ENCODE measurements at regions not wholly inside any gene's neighbourhood (a gene's known extent, or its start where the extent isn't known, plus 50 kb on each side); places are given as distances from the start of the nearest gene placed in this dataset.

GRCh38 chr14:101288436-101289229, 272.7 kb upstream of the DIO3 start (continued):
- TF ChIP-seq ARID3A (IDR thresholded peaks at IDR 0.05; ENCODE audit: low read depth, low read length), result peak; percentile 81
- TF ChIP-seq YEATS2 (CRISPR knock-in tag; IDR thresholded peaks at IDR 0.05; ENCODE audit: borderline replicate concordance), result peak; percentile 54; the same call in 1 of the 2 replicates

GRCh38 chr14:101289230-101289690, 272.0 kb upstream of the DIO3 start:
- peak; percentile 99 for FAIRE-seq
- CTCF ChIA-PET (ENCODE audit: low intra/inter-chr PET ratio, low total read pairs), result interaction anchor here (0.6 kb wide), 1 partner anchor 53 kb away, joined by 3 read pairs; no protein-coding TSS in a partner anchor
- Histone ChIP-seq H3K4me1 (ENCODE audit: insufficient read depth, low read length) (peaks cover 82% of the 10 kb centered on the region), H3K27me3 (ENCODE audit: control insufficient read depth in 1 of 2, insufficient read depth in 2 of 2, low read length in 2 of 2) (no peaks in the 10 kb centered on the region), H3K9me3 (ENCODE audit: low read length) (no peaks in the 10 kb centered on the region), H3K27ac (ENCODE audit: extremely low read length, insufficient read depth, low read length) (peak overlapping the region; percentile 99), H3K4me3 (replicated peaks in 1 of 3; ENCODE audit: insufficient read depth in 1 of 3, low read depth in 2 of 3, low read length in 3 of 3) (peak overlapping the region; percentile 48 to 71 (median 55)), H3K4me2 (ENCODE audit: low read depth, low read length) (peak overlapping the region; percentile 98), H3K36me3 (replicated peaks in 1 of 2; ENCODE audit: control insufficient read depth in 1 of 2, insufficient read depth in 2 of 2, low read length in 2 of 2) (no peaks in the 10 kb centered on the region), H4K20me1 (ENCODE audit: insufficient read depth, low read length) (no peaks in the 10 kb centered on the region), H3K9ac (ENCODE audit: insufficient read depth, low read depth, low read length) (peak overlapping the region; percentile 87), H2AFZ (ENCODE audit: low read length) (no peak overlapping the region), H3K79me2 (ENCODE audit: insufficient read depth, low read length) (no peaks in the 10 kb centered on the region)
- peak; percentile 78 for ATAC-seq
- BruUV-seq (replicated peaks), result TSS peak; percentile 93
- in situ Hi-C loops (cut with HindIII; ENCODE audit: extremely low pct_ligation_motif_present, low pct_unique_long_range_greater_than_20kb), result no loop called here
- intact Hi-C loops (cut with micrococcal nuclease; ENCODE audit: unreplicated experiment), result loop anchor here (2.0 kb wide), 1 partner anchor 46 kb away; no protein-coding TSS in a partner anchor
- 2% methylated on average over 13 of the region's 13 CpGs for WGBS (ENCODE audit: low lambda C conversion rate)
- peak; percentile 99 for DNase-seq (ENCODE audit: low spot score)
- POLR2A ChIA-PET, result interaction anchor here (1.1 to 6.0 kb wide), 8 partner anchors 10 to 473 kb away, joined by 3 to 76 read pairs (median 20); no protein-coding TSS in a partner anchor
- TF ChIP-seq LRRFIP1 (CRISPR knock-in tag; conservative IDR thresholded peaks at IDR 0.05) (no peak), SUZ12 (IDR thresholded peaks at IDR 0.05; ENCODE audit: low read depth, low read length) (no peak), ZNF598 (CRISPR knock-in tag; IDR thresholded peaks at IDR 0.05; ENCODE audit: borderline replicate concordance) (no peak), PTBP1 (IDR thresholded peaks at IDR 0.05; ENCODE audit: low read depth, low read length, poor library complexity, severe bottlenecking) (no peak), KMT2A (CRISPR knock-in tag; IDR thresholded peaks at IDR 0.05) (no peak; the same call in 1 of the 2 replicates), FOXP4 (CRISPR knock-in tag; IDR thresholded peaks at IDR 0.05) (peak; percentile 100), E2F5 (CRISPR knock-in tag; conservative IDR thresholded peaks at IDR 0.05) (no peak), TAF1 (CRISPR knock-in tag; IDR thresholded peaks at IDR 0.05) (peak; percentile 47), MAFG (CRISPR knock-in tag; IDR thresholded peaks at IDR 0.05) (no peak), GFI1 (CRISPR knock-in tag; IDR thresholded peaks at IDR 0.05; ENCODE audit: borderline replicate concordance) (peak; percentile 76), GATA4 (IDR thresholded peaks at IDR 0.05; ENCODE audit: borderline replicate concordance, low read depth) (peak; percentile 79; the same call in 1 of the 2 replicates), ASH2L (IDR thresholded peaks at IDR 0.05; ENCODE audit: insufficient read length, low read depth, low read length) (peak; percentile 97)
